ENCODE measurements at regions not wholly inside any gene's neighbourhood (a gene's known extent, or its start where the extent isn't known, plus 50 kb on each side); places are given as distances from the start of the nearest gene placed in this dataset.

DNA sequence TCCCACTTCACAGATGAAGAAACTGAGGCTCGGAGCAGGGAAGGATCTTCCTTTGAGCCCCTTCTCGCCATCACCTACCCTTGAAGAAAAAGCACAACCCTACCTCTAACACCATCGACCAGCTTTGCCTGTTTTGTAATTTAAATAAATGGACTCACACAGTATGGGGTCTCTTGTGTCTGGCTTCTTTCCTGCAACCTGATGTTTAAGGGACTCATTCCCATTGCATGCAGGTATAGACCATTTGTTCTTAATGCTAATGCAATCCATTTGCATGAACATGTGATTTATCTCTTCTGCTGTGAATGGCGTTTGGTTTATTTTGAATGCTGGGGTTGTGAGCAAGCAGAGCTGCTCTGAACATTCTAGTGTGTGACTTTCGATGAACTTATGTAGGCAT, 150.8 kb upstream of the FOXF1 start:
- TF ChIP-seq, protein P1, sequence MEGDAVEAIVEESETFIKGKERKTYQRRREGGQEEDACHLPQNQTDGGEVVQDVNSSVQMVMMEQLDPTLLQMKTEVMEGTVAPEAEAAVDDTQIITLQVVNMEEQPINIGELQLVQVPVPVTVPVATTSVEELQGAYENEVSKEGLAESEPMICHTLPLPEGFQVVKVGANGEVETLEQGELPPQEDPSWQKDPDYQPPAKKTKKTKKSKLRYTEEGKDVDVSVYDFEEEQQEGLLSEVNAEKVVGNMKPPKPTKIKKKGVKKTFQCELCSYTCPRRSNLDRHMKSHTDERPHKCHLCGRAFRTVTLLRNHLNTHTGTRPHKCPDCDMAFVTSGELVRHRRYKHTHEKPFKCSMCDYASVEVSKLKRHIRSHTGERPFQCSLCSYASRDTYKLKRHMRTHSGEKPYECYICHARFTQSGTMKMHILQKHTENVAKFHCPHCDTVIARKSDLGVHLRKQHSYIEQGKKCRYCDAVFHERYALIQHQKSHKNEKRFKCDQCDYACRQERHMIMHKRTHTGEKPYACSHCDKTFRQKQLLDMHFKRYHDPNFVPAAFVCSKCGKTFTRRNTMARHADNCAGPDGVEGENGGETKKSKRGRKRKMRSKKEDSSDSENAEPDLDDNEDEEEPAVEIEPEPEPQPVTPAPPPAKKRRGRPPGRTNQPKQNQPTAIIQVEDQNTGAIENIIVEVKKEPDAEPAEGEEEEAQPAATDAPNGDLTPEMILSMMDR (conservative IDR thresholded peaks at IDR 0.05), result no peak
- TF ChIP-seq ZFX (IDR thresholded peaks at IDR 0.05), result no peak

All from C4-2B (cell line).